DND-41 (cell line): ENCODE measurements at regions not wholly inside any gene's neighbourhood (a gene's known extent, or its start where the extent isn't known, plus 50 kb on each side); places are given as distances from the start of the nearest gene placed in this dataset.

ENCODE experiments used
- CTCF ChIP-seq: IDR thresholded peaks from 2 replicates; pipeline ENCODE4 v1.5.1; 2012; ENCODE audit warnings: borderline replicate concordance, low read length, moderate library complexity, mild to moderate bottlenecking; ENCODE audit not compliant: poor library complexity, severe bottlenecking; ENCODE audit errors: extremely low read depth
- EZH2 ChIP-seq: IDR thresholded peaks from 3 replicates; pipeline ENCODE4 v1.6.1; 2012; ENCODE audit warnings: borderline replicate concordance, low read depth, mild to moderate bottlenecking, moderate library complexity, low read length, inconsistent platforms; ENCODE audit not compliant: severe bottlenecking

GRCh38 chr7:125061776-125062397, 132.3 kb upstream of the POT1 start:
- TF ChIP-seq CTCF (no peak), EZH2 (no peak)
